ENCODE measurements at regions not wholly inside any gene's neighbourhood (a gene's known extent, or its start where the extent isn't known, plus 50 kb on each side); places are given as distances from the start of the nearest gene placed in this dataset.

DNA sequence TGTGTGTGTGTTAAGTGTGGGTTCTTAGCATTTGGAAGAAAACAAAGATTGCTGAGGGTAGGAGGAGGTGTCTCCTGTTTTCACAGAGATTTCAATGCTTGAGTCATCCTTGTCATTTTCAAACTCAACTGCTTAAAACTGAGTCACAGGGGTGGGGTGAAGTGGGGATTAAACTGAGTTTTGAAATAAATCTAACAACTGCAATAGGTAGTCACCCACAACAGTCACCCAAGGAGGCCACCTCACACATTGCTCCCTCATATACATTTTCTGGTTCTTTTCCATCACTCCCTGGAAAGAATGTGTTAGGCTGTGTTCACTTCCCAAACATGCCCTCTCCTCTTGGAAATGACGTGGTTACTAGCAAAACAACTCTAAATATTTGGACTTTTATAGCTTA, 187.7 kb upstream of the CMC1 start:
- FAIRE-seq = no peak
- Histone ChIP-seq H3K36me3 (replicated peaks in 1 of 2; ENCODE audit: control insufficient read depth in 1 of 2, insufficient read depth in 2 of 2, low read length in 2 of 2) (no peaks in the 10 kb centered on the region), H3K79me2 (ENCODE audit: insufficient read depth, low read length) (no peaks in the 10 kb centered on the region), H4K20me1 (ENCODE audit: insufficient read depth, low read length) (no peaks in the 10 kb centered on the region), H2AFZ (ENCODE audit: low read length) (no peak overlapping the region), H3K9ac (ENCODE audit: insufficient read depth, low read depth, low read length) (no peak overlapping the region), H3K4me1 (ENCODE audit: insufficient read depth, low read length) (peaks cover 6% of the 10 kb centered on the region), H3K4me3 (replicated peaks in 1 of 3; ENCODE audit: insufficient read depth in 1 of 3, low read depth in 2 of 3, low read length in 3 of 3) (no peak overlapping the region), H3K27ac (ENCODE audit: extremely low read length, insufficient read depth, low read length) (no peak overlapping the region), H3K9me3 (ENCODE audit: low read length) (no peaks in the 10 kb centered on the region), H3K27me3 (ENCODE audit: control insufficient read depth in 1 of 2, insufficient read depth in 2 of 2, low read length in 2 of 2) (no peaks in the 10 kb centered on the region), H3K4me2 (ENCODE audit: low read depth, low read length) (no peak overlapping the region)
- in situ Hi-C loops (cut with HindIII; ENCODE audit: extremely low pct_ligation_motif_present, low pct_unique_long_range_greater_than_20kb) (no loop called here), intact Hi-C loops (cut with micrococcal nuclease; ENCODE audit: unreplicated experiment) (no loop called here)
- WGBS (ENCODE audit: low lambda C conversion rate) = 3% methylated on average over 1 of the region's 1 CpG
- no peak for TF ChIP-seq ZNF484 (CRISPR knock-in tag; IDR thresholded peaks at IDR 0.05; ENCODE audit: borderline replicate concordance, low read depth)
- no peak for TF ChIP-seq RNF2 (conservative IDR thresholded peaks at IDR 0.05; ENCODE audit: low read depth)
- TF ChIP-seq ZNF780A (CRISPR knock-in tag; IDR thresholded peaks at IDR 0.05) = no peak
- no peak for TF ChIP-seq ZSCAN25 (CRISPR knock-in tag; IDR thresholded peaks at IDR 0.05)
- TF ChIP-seq, protein P1, sequence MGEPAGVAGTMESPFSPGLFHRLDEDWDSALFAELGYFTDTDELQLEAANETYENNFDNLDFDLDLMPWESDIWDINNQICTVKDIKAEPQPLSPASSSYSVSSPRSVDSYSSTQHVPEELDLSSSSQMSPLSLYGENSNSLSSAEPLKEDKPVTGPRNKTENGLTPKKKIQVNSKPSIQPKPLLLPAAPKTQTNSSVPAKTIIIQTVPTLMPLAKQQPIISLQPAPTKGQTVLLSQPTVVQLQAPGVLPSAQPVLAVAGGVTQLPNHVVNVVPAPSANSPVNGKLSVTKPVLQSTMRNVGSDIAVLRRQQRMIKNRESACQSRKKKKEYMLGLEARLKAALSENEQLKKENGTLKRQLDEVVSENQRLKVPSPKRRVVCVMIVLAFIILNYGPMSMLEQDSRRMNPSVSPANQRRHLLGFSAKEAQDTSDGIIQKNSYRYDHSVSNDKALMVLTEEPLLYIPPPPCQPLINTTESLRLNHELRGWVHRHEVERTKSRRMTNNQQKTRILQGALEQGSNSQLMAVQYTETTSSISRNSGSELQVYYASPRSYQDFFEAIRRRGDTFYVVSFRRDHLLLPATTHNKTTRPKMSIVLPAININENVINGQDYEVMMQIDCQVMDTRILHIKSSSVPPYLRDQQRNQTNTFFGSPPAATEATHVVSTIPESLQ (CRISPR knock-in tag; conservative IDR thresholded peaks at IDR 0.05) = no peak
- TF ChIP-seq FOXO1 (CRISPR knock-in tag; IDR thresholded peaks at IDR 0.05) = no peak
- TF ChIP-seq PHB2 (IDR thresholded peaks at IDR 0.05; ENCODE audit: partially characterized antibody) = no peak
- no peak for TF ChIP-seq POLR2AphosphoS2 (IDR thresholded peaks at IDR 0.05; ENCODE audit: low read depth, low read length)
- no peak for TF ChIP-seq FOXP1 (IDR thresholded peaks at IDR 0.05)
- TF ChIP-seq FOXP1 (CRISPR knock-in tag; IDR thresholded peaks at IDR 0.05) = no peak
- DNase-seq (ENCODE audit: low spot score) = no peak
- CTCF ChIA-PET (ENCODE audit: low intra/inter-chr PET ratio, low total read pairs) = no interaction called here
- POLR2A ChIA-PET = no interaction called here
- BruUV-seq (replicated peaks) = no TSS peak
- ATAC-seq = no peak

DNA sequence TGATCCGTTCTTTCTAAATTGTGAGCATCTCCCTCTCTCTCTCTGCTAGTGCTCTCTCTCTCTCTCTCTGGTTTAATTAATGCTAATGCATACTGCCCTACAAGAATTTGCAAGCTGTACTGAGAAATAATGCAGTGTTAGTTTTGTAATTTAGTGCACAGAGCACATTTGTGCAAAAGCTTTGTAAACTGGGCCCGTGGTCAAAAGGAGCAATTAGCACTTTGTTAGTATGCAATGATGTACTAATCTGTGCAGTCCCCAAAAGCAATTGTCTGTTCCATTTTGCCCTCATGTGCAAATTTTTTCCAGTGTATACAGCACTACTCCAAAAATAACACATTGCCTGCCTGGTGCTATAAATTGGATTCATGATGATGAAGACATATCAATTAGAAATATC, 184.6 kb upstream of the CMC1 start:
- Histone ChIP-seq H3K36me3 (replicated peaks in 1 of 2; ENCODE audit: control insufficient read depth in 1 of 2, insufficient read depth in 2 of 2, low read length in 2 of 2) (no peaks in the 10 kb centered on the region), H3K4me3 (replicated peaks in 1 of 3; ENCODE audit: insufficient read depth in 1 of 3, low read depth in 2 of 3, low read length in 3 of 3) (no peak overlapping the region), H3K4me1 (ENCODE audit: insufficient read depth, low read length) (no peaks in the 10 kb centered on the region), H2AFZ (ENCODE audit: low read length) (no peak overlapping the region), H3K9me3 (ENCODE audit: low read length) (no peaks in the 10 kb centered on the region), H4K20me1 (ENCODE audit: insufficient read depth, low read length) (no peaks in the 10 kb centered on the region), H3K27me3 (ENCODE audit: control insufficient read depth in 1 of 2, insufficient read depth in 2 of 2, low read length in 2 of 2) (no peaks in the 10 kb centered on the region), H3K9ac (ENCODE audit: insufficient read depth, low read depth, low read length) (no peak overlapping the region), H3K4me2 (ENCODE audit: low read depth, low read length) (no peak overlapping the region), H3K79me2 (ENCODE audit: insufficient read depth, low read length) (no peaks in the 10 kb centered on the region), H3K27ac (ENCODE audit: extremely low read length, insufficient read depth, low read length) (no peak overlapping the region)
- intact Hi-C loops (cut with micrococcal nuclease; ENCODE audit: unreplicated experiment) = no loop called here
- 1% methylated on average over 2 of the region's 2 CpGs for WGBS (ENCODE audit: low lambda C conversion rate)
- FAIRE-seq = no peak
- CTCF ChIA-PET (ENCODE audit: low intra/inter-chr PET ratio, low total read pairs) = no interaction called here
- DNase-seq (ENCODE audit: low spot score) = no peak
- in situ Hi-C loops (cut with HindIII; ENCODE audit: extremely low pct_ligation_motif_present, low pct_unique_long_range_greater_than_20kb) = no loop called here
- BruUV-seq (replicated peaks) = no TSS peak
- POLR2A ChIA-PET = no interaction called here
- no peak for ATAC-seq
- TF ChIP-seq RXRA (CRISPR knock-in tag; IDR thresholded peaks at IDR 0.05) (no peak), ZNF547 (CRISPR knock-in tag; IDR thresholded peaks at IDR 0.05) (no peak), KMT2B (CRISPR knock-in tag; IDR thresholded peaks at IDR 0.05) (no peak), AHR (CRISPR knock-in tag; IDR thresholded peaks at IDR 0.05) (no peak)
- TF ChIP-seq, protein P2, sequence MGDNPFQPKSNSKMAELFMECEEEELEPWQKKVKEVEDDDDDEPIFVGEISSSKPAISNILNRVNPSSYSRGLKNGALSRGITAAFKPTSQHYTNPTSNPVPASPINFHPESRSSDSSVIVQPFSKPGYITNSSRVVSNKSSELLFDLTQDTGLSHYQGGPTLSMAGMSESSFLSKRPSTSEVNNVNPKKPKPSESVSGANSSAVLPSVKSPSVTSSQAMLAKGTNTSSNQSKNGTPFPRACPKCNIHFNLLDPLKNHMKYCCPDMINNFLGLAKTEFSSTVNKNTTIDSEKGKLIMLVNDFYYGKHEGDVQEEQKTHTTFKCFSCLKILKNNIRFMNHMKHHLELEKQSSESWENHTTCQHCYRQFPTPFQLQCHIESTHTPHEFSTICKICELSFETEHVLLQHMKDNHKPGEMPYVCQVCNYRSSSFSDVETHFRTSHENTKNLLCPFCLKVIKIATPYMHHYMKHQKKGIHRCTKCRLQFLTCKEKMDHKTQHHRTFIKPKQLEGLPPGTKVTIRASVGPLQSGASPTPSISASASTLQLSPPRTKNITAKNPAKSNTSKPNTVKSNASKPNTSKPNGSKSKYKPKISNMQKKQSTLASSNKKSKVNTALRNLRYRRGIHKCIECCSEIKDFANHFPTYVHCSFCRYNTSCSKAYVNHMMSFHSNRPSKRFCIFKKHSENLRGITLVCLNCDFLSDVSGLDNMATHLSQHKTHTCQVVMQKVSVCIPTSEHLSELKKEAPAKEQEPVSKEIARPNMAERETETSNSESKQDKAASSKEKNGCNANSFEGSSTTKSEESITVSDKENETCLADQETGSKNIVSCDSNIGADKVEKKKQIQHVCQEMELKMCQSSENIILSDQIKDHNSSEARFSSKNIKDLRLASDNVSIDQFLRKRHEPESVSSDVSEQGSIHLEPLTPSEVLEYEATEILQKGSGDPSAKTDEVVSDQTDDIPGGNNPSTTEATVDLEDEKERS (CRISPR knock-in tag; IDR thresholded peaks at IDR 0.05) = no peak

Measured in HepG2 (cell line).